H9 (cell line): ENCODE measurements at regions not wholly inside any gene's neighbourhood (a gene's known extent, or its start where the extent isn't known, plus 50 kb on each side); places are given as distances from the start of the nearest gene placed in this dataset.

Source experiments
- DNase-seq: peaks from one replicate; pipeline ENCODE4 v3.0.0-alpha.2; 2017
- H2AFZ ChIP-seq: one replicate; pipeline ENCODE4 v1.6.1; 2013; ENCODE audit warnings: mild to moderate bottlenecking, low read length, control low read depth, moderate library complexity
- H2AK5ac ChIP-seq: 2 replicates; pipeline ENCODE4 v1.6.1; 2013; ENCODE audit warnings: low read length, control low read depth, mixed read lengths; ENCODE audit not compliant: insufficient read length
- H2BK120ac ChIP-seq: one replicate; pipeline ENCODE4 v1.6.1; 2013; ENCODE audit warnings: low read depth, mild to moderate bottlenecking, low read length, control low read depth, inconsistent platforms; ENCODE audit not compliant: poor library complexity, severe bottlenecking
- H2BK12ac ChIP-seq: 2 replicates; pipeline ENCODE4 v1.6.1; 2013; ENCODE audit warnings: low read length, control low read depth, mixed read lengths, low read depth; ENCODE audit not compliant: insufficient read length
- H2BK15ac ChIP-seq: 2 replicates; pipeline ENCODE4 v1.6.1; 2013; ENCODE audit warnings: low read depth, low read length, control low read depth
- H2BK20ac ChIP-seq: one replicate; pipeline ENCODE4 v1.6.1; 2013; ENCODE audit warnings: low read depth, mild to moderate bottlenecking, low read length, control low read depth, inconsistent platforms; ENCODE audit not compliant: poor library complexity, severe bottlenecking
- H2BK5ac ChIP-seq: 2 replicates; pipeline ENCODE4 v1.6.1; 2013; ENCODE audit warnings: low read length, control low read depth, mixed read lengths; ENCODE audit not compliant: insufficient read length
- H3K14ac ChIP-seq: 2 replicates; pipeline ENCODE4 v1.6.1; 2013; ENCODE audit warnings: low read length, control low read depth; ENCODE audit not compliant: insufficient read depth
- H3K18ac ChIP-seq: 2 replicates; pipeline ENCODE4 v1.6.1; 2013; ENCODE audit warnings: low read depth, mild to moderate bottlenecking, mixed read lengths, low read length, control low read depth; ENCODE audit not compliant: insufficient read length
- H3K23ac ChIP-seq: 2 replicates; pipeline ENCODE4 v1.6.1; 2013; ENCODE audit warnings: low read length, control low read depth, mixed read lengths, low read depth; ENCODE audit not compliant: insufficient read length
- H3K23me2 ChIP-seq: 2 replicates; pipeline ENCODE4 v1.6.1; 2013; ENCODE audit warnings: low read depth, mild to moderate bottlenecking, mixed read lengths, low read length, control low read depth; ENCODE audit not compliant: insufficient read length, poor library complexity, severe bottlenecking
- H3K27ac ChIP-seq: 2 replicates; pipeline ENCODE4 v1.5.1; 2013; ENCODE audit warnings: low read length, control low read depth, mixed read lengths, low read depth; ENCODE audit not compliant: insufficient read length
- H3K27me3 ChIP-seq: 2 replicates; pipeline ENCODE4 v1.6.1; 2013; ENCODE audit warnings: low read length, control low read depth, inconsistent platforms; ENCODE audit not compliant: insufficient read depth
- H3K4ac ChIP-seq: 2 replicates; pipeline ENCODE4 v1.6.1; 2013; ENCODE audit warnings: low read depth, mild to moderate bottlenecking, control low read depth, inconsistent platforms, low read length, moderate library complexity
- H3K4me1 ChIP-seq: 2 replicates; pipeline ENCODE4 v1.6.1; 2013; ENCODE audit warnings: low read length, control low read depth, inconsistent platforms; ENCODE audit not compliant: insufficient read depth
- H3K4me2 ChIP-seq: 2 replicates; pipeline ENCODE4 v1.6.1; 2013; ENCODE audit warnings: low read length, control low read depth, mixed read lengths; ENCODE audit not compliant: insufficient read length, insufficient read depth
- H3K56ac ChIP-seq: 2 replicates; pipeline ENCODE4 v1.6.1; 2013; ENCODE audit warnings: low read depth, mild to moderate bottlenecking, mixed read lengths, low read length, control low read depth; ENCODE audit not compliant: insufficient read length
- H3K79me1 ChIP-seq: 2 replicates; pipeline ENCODE4 v1.6.1; 2013; ENCODE audit warnings: low read depth, mild to moderate bottlenecking, moderate library complexity, low read length, control low read depth, inconsistent platforms; ENCODE audit not compliant: insufficient read depth, poor library complexity, severe bottlenecking
- H3K79me2 ChIP-seq: 2 replicates; pipeline ENCODE4 v1.6.1; 2013; ENCODE audit warnings: low read length, control low read depth, inconsistent platforms; ENCODE audit not compliant: insufficient read depth
- H3K9ac ChIP-seq: 2 replicates; pipeline ENCODE4 v1.6.1; 2013; ENCODE audit warnings: low read length, control low read depth, mixed read lengths; ENCODE audit not compliant: insufficient read length; ENCODE audit errors: extremely low read depth
- H3K9me3 ChIP-seq: one replicate; pipeline ENCODE4 v1.6.1; 2013; ENCODE audit warnings: low read depth, low read length, inconsistent platforms; ENCODE audit not compliant: control insufficient read depth
- H3T11ph ChIP-seq: one replicate; pipeline ENCODE4 v1.6.1; 2013; ENCODE audit warnings: mild to moderate bottlenecking, low read length, control low read depth, inconsistent platforms
- H4K20me1 ChIP-seq: one replicate; pipeline ENCODE4 v1.6.1; 2013; ENCODE audit not compliant: control insufficient read depth, insufficient read length, insufficient read depth
- H4K5ac ChIP-seq: 2 replicates; pipeline ENCODE4 v1.6.1; 2013; ENCODE audit warnings: low read depth, mild to moderate bottlenecking, mixed read lengths, low read length, control low read depth; ENCODE audit not compliant: insufficient read length
- H4K8ac ChIP-seq: replicated peaks from 2 replicates; pipeline ENCODE4 v1.6.1; 2013; ENCODE audit warnings: low read length, control low read depth, mixed read lengths, low read depth; ENCODE audit not compliant: insufficient read length
- H4K91ac ChIP-seq: 2 replicates; pipeline ENCODE4 v1.6.1; 2013; ENCODE audit warnings: low read depth, mild to moderate bottlenecking, moderate library complexity, mixed read lengths, low read length, control low read depth; ENCODE audit not compliant: insufficient read length
- H3K27ac Mint-ChIP-seq, 3 experiments: 2 replicates in 2 of 3; 3 replicates in 1 of 3; pipeline ENCODE4 v1.8.0; 2020 to 2021; ENCODE audit warnings: mixed read lengths in 3 of 3, mild to moderate bottlenecking in 1 of 3, moderate library complexity in 1 of 3
- H3K27me3 Mint-ChIP-seq: 2 replicates; pipeline ENCODE4 v1.8.0; 2021; ENCODE audit warnings: low read depth, mild to moderate bottlenecking, moderate library complexity, mixed read lengths
- H3K36me3 Mint-ChIP-seq, 3 experiments: 2 replicates in 2 of 3; 3 replicates in 1 of 3; pipeline ENCODE4 v1.8.0; 2020 to 2021; ENCODE audit warnings: low read depth in 3 of 3, mixed read lengths in 3 of 3; ENCODE audit not compliant: insufficient read depth in 1 of 3
- H3K4me1 Mint-ChIP-seq, 2 experiments: 2 replicates each; pipeline ENCODE4 v1.8.0; 2020; ENCODE audit warnings: mixed read lengths in 2 of 2
- H3K4me3 Mint-ChIP-seq, 2 experiments: 2 replicates in 1 of 2; 3 replicates in 1 of 2; pipeline ENCODE4 v1.8.0; 2020 to 2021; ENCODE audit warnings: mild to moderate bottlenecking in 2 of 2, mixed read lengths in 2 of 2, moderate library complexity in 1 of 2
- H3K9me3 Mint-ChIP-seq, 2 experiments: 2 replicates in 1 of 2; 3 replicates in 1 of 2; pipeline ENCODE4 v1.8.0; 2020; ENCODE audit warnings: mild to moderate bottlenecking in 2 of 2, mixed read lengths in 2 of 2, moderate library complexity in 1 of 2
- CTCF ChIP-seq: fragments of 200-600 bp; sonication (generic); conservative IDR thresholded peaks from 3 replicates; pipeline ENCODE4 v1.8.0; 2021; ENCODE audit warnings: antibody characterized with exemption, mild to moderate bottlenecking
- WGBS: extraction: QIAGEN DNeasy Blood & Tissue Kit; methylation state at CpG from one replicate; pipeline ENCODE4 v1.1.7; 2013; ENCODE audit warnings: missing lambda C conversion rate, low lambda C conversion rate, mixed read lengths; ENCODE audit not compliant: insufficient read length; ENCODE audit errors: extremely low coverage; 5-methylcytosine and 5-hydroxymethylcytosine counted together

- H3T11ph ChIP-seq = no peak overlapping the region
- no peak overlapping the region for H4K91ac ChIP-seq
- H2BK20ac ChIP-seq = no peak overlapping the region
- H2AK5ac ChIP-seq = no peak overlapping the region
- H3K14ac ChIP-seq = no peak overlapping the region
- H3K18ac ChIP-seq = no peak overlapping the region
- no peaks in the 10 kb centered on the region for H3K9me3 ChIP-seq
- H3K4me1 Mint-ChIP-seq = peaks cover 7 to 34% of the 10 kb centered on the region in 2 experiments
- H3K79me2 ChIP-seq = no peaks in the 10 kb centered on the region
- no peak overlapping the region for H3K23ac ChIP-seq
- H3K4me3 Mint-ChIP-seq = no peak overlapping the region
- H3K9me3 Mint-ChIP-seq = peaks cover 3% of the 10 kb centered on the region in 2 experiments; a peak in 3 of 5 replicates
- no peaks in the 10 kb centered on the region for H3K23me2 ChIP-seq
- H4K5ac ChIP-seq = no peak overlapping the region
- H4K20me1 ChIP-seq = no peaks in the 10 kb centered on the region
- H2BK12ac ChIP-seq = no peak overlapping the region
- H2BK5ac ChIP-seq = no peak overlapping the region
- no peak overlapping the region for H3K27ac ChIP-seq
- no CpG with 5 or more reads among the region's 4 CpGs for WGBS
- H3K4ac ChIP-seq = no peak overlapping the region
- H3K36me3 Mint-ChIP-seq = peaks cover 2 to 5% (median 2%) of the 10 kb centered on the region in 3 experiments; a peak in 3 of 7 replicates
- TF ChIP-seq CTCF = no peak
- no peak overlapping the region for H2AFZ ChIP-seq
- H2BK15ac ChIP-seq = no peak overlapping the region
- DNase-seq = no peak
- H3K56ac ChIP-seq = no peak overlapping the region
- no peak overlapping the region for H4K8ac ChIP-seq
- no peak overlapping the region for H3K27ac Mint-ChIP-seq
- no peaks in the 10 kb centered on the region for H3K27me3 Mint-ChIP-seq
- H3K9ac ChIP-seq = no peak overlapping the region
- no peak overlapping the region for H2BK120ac ChIP-seq
- no peaks in the 10 kb centered on the region for H3K79me1 ChIP-seq
- H3K4me1 ChIP-seq = no peaks in the 10 kb centered on the region
- H3K4me2 ChIP-seq = no peak overlapping the region
- H3K27me3 ChIP-seq = no peaks in the 10 kb centered on the region
Observed at GRCh38 chr5:97529354-97529985, 346.4 kb upstream of the RIOK2 start.
